NCI-H187 treated with DMSO at 0.1 percent for 48 hours (cell line): ENCODE measurements at regions not wholly inside any gene's neighbourhood (a gene's known extent, or its start where the extent isn't known, plus 50 kb on each side); places are given as distances from the start of the nearest gene placed in this dataset.

Experiments
- DNase-seq: peaks from one replicate; lab custom pipeline; 2025; lab: John Stamatoyannopoulos, UW

GRCh38 chr5:2129568-2130272, 247.0 kb upstream of the IRX4 start:
- no peak for DNase-seq

GRCh38 chr5:2128686-2129355, 246.1 kb upstream of the IRX4 start:
- DNase-seq: no peak

- no peak for DNase-seq
These were observed 243.8 kb upstream of the IRX4 start for GRCh38 chr5:2126512-2126911.

- DNase-seq: no peak
These were observed 243.2 kb upstream of the IRX4 start for GRCh38 chr5:2125901-2126265.

GRCh38 chr5:2125171-2125900, 242.6 kb upstream of the IRX4 start:
- DNase-seq: no peak

- DNase-seq: no peak
These were observed 241.9 kb upstream of the IRX4 start for GRCh38 chr5:2124434-2125170.

GRCh38 chr5:2123874-2124273, 241.1 kb upstream of the IRX4 start:
- DNase-seq: no peak

- DNase-seq: no peak
These were observed 237.6 kb upstream of the IRX4 start for GRCh38 chr5:2120361-2120760.

GRCh38 chr5:2119573-2119972, 236.8 kb upstream of the IRX4 start:
- no peak for DNase-seq

GRCh38 chr5:2113348-2114131, 230.8 kb upstream of the IRX4 start:
- DNase-seq: no peak

GRCh38 chr5:2112173-2113025, 229.7 kb upstream of the IRX4 start:
- DNase-seq: no peak

- DNase-seq: no peak
These were observed 228.9 kb upstream of the IRX4 start for GRCh38 chr5:2111569-2112105.

- DNase-seq: no peak
These were observed 228.3 kb upstream of the IRX4 start for GRCh38 chr5:2110934-2111462.

- no peak for DNase-seq
These were observed 227.6 kb upstream of the IRX4 start for GRCh38 chr5:2110137-2110933.

GRCh38 chr5:2109566-2109965, 226.8 kb upstream of the IRX4 start:
- no peak for DNase-seq

- DNase-seq: no peak
These were observed 224.0 kb upstream of the IRX4 start for GRCh38 chr5:2106721-2107120.

GRCh38 chr5:2105141-2105540, 222.4 kb upstream of the IRX4 start:
- no peak for DNase-seq

- no peak for DNase-seq
These were observed 221.2 kb upstream of the IRX4 start for GRCh38 chr5:2103940-2104339.
